Stimulated activated CD8-positive, alpha-beta memory T cell treated with anti-CD3 and anti-CD28 coated beads, Interleukin-15, amount 100 ng/mL, for 48 hours (primary cell): ENCODE measurements at regions not wholly inside any gene's neighbourhood (a gene's known extent, or its start where the extent isn't known, plus 50 kb on each side); places are given as distances from the start of the nearest gene placed in this dataset.
"Not testable (repeated sequence)": the region's sequence is repeated elsewhere in the genome, so short reads cannot be mapped to it uniquely, and the experiment has no call there.

Source experiments
- DNase-seq, 2 donors: peaks; one replicate each; pipeline ENCODE4 v3.0.0-alpha.2; 2020; ENCODE audit warnings: low read depth in 2 of 2

DNA sequence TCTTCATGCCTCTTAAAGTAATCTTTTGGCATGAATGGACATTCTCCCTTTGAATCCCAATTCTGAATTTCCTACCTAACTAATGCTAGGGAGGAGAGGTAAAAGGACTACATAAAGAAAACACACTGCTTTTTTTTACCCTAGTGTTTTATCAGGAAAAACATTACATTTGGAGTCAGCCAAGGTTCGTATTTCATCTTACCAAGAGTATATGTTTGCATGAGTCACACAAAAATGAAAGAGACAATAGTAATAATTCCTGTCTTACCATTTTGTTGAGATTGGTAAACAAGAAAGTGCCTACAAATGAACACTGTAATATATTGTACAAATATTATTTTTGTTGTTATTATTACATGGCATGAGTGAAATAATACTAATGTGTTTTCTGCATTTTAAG is 112.9 kb upstream of the WARS2 start:
- no peak for DNase-seq

DNA sequence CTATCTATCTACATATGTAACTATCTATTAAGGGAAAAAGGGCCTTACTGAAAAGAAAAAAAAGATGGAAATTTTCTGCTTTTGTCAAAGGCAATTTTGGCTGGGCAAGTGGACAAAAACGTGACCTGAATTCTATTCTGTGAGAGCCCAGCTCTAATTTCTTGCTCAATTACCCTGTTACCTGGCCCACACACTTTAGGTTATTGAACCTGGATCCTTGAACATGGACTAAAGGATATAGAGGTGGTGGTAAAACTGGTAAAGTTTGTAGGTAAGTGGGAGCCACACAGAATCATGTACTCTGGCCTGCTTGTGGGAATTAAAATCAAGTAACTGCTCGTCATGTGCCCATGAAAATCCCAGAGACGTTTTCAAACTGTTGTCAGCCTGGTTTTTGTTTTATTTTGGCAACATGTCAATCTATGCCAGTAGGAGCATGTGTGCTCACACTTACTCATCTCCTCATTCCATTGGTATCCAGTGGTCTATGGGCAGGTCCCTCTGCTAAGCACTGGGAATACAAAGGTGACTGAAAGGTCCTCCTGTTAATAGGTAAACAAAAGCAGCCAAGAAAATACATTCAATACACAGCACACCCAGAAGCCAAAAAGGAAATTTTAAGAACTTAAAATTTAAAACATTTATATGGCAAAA is 113.7 kb upstream of the WARS2 start:
- DNase-seq: no peak

DNA sequence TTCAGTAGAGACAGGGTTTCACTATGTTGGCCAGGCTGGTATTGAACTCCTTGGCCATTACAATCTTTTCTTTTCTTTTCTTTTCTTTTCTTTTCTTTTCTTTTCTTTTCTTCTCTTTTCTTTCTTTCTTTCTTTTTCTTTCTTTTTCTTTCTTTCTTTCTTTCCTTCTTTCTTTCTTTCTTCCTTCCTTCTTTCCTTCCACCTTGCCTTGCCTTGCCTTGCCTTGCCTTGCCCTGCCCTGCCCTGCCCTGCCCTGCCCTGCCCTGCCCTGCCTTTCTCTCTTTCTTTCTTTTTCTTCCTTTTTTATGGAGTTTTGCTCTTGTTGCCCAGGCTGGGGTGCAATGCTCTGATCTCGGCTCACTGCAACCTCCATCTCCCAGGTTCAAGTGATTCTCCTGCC is 112.5 kb upstream of the HAO2 start:
- not testable (repeated sequence) for DNase-seq

DNA sequence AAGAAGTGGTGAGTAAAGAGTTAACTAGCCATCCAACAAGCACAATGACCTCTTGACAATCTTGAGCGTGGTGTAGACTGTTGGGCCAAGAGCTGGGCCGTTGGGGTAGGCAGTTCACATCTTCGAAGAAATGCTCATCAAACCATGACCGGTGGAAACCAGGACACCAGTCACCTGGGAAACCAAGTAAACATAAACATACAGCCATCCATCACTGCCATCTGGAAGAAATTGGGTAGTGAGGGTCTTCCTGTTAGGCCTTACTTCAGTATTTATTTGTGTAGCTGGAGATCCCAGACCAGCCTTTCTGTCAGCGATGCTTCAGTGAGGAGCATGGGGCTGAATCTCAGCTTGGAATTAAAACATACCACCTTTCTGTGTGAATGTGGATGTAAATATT is 108.1 kb upstream of the HAO2 start:
- DNase-seq: no peak

DNA sequence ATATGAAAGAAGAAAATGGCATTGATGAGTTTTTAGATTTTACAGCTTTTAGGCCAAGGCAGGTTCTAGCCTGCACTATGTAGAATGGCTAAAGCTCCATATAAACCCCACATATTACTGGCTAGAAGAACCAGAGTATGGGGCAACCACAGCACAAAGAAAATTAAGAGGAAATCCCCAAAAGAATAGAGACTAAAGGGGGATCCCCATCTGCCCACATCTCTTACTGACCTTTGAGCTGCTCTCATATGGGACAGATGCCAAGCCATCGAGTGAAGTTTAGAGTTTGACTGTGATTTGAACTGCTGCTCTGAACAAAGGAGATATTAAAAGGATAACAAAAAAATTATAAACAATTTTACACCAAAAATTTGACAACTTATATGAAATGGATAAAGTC is 102.2 kb upstream of the HAO2 start:
- peak in 1 of 2 donors; percentile 2 for DNase-seq

DNA sequence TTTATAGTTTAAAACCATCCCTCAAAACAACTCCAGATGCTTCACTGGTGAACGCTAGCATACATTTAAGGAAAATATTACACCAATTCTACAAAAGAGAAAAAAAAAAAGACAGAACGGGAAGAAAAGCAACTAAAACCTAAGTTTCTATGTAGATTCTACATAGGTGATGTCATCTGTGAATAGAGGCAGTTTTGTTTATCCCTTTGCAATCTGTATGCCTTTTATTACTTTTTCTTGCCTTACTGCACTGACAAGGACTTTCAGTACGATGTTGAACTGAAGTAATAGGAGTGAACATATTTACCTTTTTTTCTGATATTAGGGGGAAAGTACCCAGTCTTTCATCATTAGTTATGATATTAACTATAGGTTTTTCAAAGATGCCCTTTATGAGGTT is 101.7 kb upstream of the HAO2 start:
- no peak for DNase-seq

DNA sequence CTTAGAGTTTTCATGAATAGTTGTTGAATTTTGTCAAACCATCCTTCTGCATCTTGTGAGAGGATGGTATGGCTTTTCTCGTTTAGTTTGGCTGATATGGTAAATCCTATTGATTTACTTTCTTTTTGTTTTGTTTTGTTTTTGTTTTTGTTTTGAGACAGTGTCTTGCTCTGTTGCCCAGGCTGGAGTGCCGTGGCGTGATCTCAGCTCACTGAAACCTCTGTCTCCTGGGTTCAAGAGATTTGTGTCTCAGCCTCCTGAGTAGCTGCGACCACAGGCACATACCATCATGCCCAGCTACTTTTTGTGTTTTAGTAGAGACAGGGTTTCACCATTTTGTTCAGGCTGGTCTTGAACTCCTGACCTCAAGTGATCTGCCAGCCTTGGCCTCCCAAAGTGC is 101.3 kb upstream of the HAO2 start:
- not testable (repeated sequence) for DNase-seq

DNA sequence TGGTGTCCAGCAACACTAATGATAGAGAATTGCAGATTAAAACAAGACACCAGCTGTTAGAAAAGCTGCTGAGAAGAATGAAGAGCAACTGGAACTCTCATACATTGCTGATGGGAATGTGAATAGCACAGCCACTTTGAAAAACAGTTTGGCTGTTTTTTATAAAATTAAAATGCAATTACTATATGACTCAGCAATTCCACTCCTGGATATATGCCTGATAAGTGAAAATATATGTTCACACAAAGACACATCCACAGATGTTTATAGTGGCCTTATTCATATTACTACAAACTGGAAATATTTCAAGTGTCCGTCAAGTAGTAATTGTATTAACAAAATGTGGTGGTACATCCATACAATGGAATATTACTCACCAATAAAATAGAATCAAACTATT is 99.7 kb upstream of the HAO2 start:
- DNase-seq: no peak

DNA sequence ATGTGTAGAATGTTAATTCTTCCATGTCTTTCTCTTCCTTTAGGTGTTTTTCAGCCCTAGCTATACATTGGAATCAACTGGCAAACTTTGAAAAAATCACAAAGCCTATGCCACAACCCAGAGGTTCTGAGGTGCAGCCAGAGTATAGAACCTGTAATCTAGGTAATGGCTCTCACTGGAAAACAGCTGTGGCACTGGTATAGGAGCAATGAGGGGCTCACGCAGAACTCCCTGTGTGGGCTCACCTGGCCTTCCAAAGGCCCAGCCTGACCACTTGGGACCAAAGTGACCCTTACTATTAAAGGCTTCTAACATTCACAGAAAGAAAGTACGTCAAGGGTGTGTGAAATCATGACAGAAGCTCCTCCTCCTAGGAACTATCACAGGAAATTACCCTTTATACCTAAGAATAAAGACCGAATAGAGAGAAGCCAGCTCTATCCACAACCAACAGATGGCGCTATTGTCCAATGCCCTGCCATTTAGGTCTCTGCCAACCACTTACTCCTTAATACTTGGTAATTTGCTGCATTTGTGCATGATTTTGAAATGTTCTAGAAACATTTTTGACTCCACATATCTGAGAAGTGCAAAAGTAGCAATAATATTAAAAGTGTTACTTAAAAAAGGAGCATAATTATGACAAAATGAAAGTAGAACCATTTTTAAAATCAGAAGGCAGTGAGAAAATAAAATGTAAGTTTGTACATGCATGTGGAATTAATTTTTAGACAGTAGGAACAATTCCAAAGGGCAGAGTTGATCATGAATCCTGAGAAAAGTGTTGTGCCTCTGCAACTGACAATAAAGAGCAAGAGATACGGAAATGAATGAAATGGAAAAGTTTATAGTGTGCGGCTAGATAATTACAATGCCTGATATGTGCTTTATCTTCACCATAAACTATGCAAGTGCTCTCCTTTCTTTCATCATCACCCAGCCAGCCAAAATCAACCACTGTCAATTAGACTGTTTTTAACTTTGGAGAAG is 93.1 kb upstream of the HAO2 start:
- DNase-seq: peak in 1 of 2 donors; percentile 8

DNA sequence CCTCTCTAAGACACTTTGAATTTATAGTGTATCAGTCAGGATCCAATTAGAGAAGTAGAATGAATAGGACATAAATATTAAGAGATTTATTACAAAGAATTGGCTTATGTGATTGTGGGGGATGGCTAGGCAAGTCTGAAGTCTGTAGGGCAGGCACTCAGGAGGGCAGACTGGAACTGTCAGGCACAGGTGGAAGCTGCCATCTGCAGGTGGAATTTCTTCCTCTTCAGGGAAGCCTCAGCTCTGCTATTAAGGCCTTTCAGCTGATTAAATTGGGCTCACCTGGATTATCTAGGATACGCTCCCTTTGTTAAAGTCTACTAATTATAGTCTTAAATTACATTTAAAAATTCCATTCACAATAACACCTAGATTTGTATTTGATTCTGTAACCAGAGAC is 92.0 kb upstream of the HAO2 start:
- DNase-seq: no peak

DNA sequence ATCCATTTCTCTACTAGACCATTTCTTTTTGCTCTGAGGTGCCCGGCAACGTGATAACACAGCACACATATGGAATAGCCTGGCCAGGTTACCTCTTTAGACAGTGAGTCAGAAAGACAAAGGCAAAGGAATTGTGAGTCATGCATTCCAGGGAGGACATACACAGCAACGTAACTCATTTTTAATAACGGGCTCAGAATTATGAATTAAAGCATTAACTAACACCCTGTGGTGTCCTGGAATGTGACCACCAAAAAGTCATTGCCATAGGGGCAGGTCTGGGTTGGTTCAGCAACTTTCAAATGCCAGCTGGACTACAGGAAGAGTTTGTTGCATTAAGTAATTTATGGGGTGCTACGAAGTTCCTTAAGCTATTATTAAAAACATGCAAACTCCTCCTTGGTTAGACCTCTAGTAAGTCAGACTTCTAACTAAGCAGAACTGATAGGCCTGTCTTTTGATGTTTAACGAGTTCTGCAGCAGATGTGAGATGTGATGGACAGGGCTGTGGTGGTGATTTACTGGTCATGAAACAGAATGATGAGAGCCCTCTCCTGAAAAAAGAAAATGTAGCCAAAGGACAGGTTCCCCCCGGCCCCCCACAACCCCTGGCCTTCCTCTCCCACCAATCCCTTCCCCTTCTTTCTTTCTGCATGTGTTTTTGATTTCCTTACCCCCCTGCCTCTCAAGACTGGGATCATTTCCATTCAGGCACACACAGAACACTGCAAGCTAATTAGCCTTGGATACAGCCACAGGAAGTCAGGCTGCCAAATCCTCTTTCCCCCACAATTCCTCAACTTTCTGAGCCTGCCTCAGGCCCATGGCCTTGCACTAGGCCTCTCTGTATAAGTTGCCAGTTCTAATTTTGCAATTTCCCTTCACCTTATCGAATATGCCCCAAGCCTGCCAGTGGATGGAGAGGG is 88.9 kb upstream of the HAO2 start:
- DNase-seq: no peak

DNA sequence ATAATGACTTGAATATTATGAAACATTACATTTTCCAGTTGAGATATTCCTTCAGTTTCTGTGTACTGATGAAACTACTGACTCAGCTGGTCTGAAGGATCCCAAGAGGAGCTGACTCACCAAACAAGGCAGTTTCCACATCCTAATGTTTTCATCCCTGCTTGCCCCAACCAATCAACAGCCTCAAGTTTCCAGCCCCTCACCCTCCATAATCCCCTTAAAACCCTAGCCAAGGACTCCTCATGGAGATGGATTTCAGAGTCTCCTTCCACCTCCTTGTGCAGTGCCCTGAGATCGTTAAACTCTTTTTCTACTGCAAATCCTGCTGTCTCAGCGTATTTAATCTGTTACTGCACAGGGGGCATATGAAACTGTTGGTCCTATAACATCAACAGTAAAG is 83.1 kb upstream of the HAO2 start:
- no peak for DNase-seq

DNA sequence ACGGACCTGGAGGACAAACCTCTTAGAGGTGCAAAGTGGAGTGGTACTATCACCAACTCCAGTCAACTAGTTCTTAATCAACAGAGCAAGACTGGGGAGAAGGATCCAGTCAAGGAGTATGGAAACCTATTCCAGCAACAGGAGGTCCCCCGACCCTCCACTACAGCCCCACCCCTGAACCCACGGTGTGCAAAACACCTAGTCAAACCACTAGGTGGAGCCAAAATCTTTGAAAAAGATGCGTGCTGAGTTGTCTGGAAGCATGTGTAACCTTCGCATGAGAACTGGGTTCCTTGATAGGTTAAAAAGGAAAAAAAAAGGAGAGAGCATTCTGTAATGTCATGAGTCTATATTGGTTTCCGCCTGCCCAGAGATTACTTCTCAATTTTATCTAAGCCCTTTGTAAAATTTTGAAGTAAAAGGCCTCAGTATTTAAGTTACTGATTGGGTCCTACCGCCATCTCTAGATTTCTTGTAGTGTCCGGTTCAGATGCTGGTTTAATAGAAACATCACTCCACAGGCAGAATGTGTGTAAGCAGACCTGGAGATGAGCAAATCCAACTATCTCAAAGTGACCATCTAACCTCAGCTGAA is 81.9 kb upstream of the HAO2 start:
- peak in 1 of 2 donors; percentile 6 for DNase-seq

DNA sequence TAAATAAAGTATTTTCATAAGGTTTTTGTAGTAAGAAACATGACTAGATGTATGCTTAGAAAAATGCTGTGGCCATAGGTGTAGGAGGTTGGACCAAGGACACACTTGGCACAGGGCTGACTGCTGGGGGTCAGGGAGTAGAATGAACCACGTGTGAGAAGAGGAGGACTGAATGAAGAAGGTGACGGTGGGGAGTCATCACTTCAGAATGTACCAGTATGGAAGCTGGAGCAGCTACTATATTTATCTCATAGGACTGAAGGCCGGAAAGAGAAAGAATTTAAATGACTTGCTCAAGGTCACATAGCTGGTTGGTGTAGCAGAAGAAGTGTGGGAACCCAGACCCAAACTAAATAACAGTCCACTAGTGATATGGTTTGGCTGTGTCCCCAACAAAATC is 79.8 kb upstream of the HAO2 start:
- no peak for DNase-seq

DNA sequence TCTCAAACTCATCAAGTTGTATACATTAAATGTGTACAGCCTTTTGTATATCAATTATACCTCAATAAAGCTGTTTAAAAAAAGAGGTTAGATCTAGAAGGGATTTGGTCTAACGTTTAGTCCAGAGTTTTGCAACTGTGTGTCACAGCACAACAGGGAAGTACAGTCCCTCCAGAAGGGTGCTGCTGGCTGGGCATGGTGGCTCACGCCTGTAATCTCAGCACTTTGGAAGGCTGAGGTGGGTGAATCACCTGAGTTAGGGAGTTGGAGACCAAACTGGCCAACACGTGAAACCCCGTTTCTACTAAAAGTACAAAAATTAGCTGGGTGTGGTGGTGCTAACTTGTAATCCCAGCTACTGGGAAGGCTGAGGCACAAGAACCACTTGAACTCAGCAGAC is 78.3 kb upstream of the HAO2 start:
- no peak for DNase-seq

DNA sequence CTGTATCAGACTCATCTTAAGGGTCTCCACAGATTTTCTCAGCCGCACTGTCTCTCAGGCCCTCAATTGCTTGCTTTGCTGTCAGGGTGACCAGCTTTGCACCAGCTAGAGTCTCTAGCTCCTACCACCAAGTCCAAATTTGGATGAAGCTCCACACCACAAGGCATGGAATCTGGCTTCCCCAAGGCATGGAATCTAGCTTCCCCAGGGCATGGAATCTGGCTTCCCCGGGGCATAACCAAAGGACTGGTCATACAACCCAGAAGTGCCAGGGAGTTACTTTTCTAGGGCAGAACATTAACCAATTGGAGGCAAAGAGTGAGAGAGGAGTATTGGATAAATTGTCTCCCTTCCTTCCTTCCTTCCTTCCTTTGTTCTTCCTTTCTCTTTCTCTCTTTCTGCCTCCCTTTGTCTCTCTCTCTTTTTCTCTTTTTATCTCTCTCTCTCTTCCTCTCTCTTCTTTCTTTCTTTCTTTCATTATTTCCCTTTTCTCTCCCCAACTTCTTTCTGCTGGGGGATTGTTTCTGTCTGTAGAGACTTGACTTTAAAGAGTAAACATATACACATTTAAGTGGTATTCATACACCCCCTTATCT is 76.9 kb upstream of the HAO2 start:
- no peak for DNase-seq

DNA sequence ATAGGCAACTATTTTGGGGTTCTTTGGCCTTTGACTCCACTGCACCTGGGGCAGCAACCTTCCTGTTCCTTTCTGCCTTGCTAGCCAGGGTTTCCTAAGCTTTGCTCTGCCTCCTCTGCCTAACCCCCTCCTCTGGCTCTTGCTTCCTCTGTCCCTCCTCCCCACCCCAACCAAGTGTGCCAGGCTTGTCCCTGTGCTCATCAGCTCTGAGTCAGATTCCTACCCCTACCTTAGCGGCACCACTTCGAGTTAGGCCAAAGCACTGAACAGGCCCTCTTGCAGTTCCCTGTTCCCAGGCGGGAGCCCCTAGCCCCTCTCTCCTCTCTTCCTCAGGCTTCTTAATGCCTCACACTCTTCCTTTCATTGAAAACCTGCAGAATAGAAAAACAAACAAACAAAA is 74.8 kb upstream of the HAO2 start:
- no peak for DNase-seq

DNA sequence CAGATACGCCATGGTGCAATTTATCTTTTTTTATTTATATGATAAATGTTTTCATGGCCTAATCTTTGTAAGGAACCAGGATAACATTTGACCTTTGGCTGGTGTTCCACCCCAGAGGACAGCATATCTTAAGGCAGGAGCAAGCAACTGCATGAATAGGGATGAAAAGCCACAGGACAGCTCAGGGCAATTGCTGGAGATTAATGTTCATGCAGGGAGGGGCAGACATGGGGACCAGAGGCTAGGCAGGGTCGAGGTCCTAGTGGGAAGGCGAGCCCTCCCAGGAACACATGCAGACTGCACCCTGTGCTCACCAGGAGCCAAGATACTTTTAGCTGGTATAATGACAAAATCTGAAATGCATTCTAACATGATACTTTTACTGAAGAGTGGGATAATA is 74.4 kb upstream of the HAO2 start:
- no peak for DNase-seq

DNA sequence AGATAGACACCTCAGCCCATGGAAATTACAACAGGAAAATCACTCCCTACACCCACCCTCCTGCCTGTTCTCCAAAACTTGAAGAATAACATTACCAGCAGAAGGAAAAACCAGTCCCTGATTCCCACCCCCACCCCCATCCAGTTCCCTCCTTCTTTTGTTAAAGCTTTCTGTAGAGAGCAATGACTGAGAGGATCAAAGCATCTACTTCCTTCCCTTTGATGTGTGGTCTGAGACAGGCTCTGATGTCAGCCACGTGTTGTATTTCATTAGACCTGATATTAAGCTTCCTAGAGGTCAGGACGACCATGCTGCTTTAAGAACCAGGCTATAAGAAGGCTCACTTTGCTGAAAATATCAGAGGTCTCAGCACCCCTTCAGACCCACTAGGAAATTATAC is 73.9 kb upstream of the HAO2 start:
- no peak for DNase-seq

DNA sequence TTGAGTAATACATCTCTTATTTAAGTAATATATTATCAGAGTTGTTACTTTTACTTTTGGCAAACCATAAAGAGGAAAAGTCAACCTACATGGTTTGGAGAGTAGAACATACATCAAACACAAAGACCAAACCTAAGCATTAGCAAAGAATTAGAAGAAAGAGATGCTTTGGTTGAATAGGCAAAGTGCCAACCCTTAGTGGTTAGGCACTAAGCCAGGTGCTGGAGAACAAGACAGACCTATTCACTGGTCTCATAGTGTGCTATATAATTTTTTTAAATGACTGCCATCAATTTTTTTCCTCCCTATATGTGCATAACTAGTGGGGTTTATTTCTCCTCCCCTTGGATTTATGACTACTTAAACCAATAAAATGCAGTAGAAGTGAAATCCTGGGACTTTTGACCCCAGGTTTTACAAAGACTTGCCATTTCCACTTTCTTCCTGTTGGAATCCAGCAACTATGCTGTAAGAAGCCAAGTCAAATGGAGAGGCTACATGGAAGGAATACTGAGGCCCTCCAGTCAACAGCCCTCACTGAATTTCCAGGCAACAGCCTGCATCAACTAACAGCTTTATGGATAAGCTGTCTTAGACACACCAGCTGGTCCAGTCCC is 69.8 kb upstream of the HAO2 start:
- DNase-seq: no peak

DNA sequence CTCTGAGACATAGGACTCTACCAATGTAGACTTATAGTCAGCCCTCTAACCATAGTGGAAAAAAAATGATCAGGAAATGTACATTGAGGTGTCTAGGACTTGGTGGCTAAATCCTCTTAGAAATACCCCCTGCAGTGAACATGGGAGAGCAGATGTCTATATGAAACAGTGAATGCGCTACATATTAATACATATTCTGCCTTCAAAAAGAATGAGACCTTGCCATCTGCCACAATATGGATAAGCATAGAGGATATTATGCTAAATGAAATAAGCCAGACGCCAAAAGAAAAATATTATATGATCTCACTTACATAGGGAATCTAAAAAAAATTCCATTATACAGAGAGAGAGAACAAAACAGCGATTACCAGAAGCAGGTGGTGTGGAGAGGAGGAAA is 66.6 kb upstream of the HAO2 start:
- DNase-seq: no peak
